Stimulated activated CD4-positive, alpha-beta T cell treated with anti-CD3 and anti-CD28 coated beads, Interleukin-12 subunit alpha, Interleukin-12 subunit beta, amount 100 ng/mL, for 24 hours (primary cell): ENCODE measurements at regions not wholly inside any gene's neighbourhood (a gene's known extent, or its start where the extent isn't known, plus 50 kb on each side); places are given as distances from the start of the nearest gene placed in this dataset.

Experiments used
- DNase-seq, 2 experiments: peaks; one replicate each; pipeline ENCODE4 v3.0.0-alpha.2; 2020; ENCODE audit warnings: low read depth in 2 of 2

DNA sequence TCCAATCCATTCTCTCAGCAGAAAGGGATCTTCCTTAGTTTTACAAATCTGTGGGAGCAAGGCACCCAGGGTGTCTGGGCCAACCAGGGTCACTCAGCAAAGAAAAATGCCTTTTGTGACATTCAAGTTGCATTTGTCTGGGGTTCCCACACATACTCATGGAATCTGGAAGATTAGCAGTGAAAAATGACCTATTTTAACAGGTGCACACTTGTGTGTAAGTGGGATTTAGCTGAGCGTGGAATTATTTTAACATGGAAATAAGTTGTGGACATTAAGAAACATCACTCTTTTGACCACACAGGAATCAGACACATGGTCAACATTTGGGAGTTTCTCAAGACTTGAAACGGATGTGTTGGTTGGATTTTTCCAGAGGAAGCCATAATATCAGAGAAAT is 234.9 kb downstream of the OPA1 start:
- DNase-seq = no peak

DNA sequence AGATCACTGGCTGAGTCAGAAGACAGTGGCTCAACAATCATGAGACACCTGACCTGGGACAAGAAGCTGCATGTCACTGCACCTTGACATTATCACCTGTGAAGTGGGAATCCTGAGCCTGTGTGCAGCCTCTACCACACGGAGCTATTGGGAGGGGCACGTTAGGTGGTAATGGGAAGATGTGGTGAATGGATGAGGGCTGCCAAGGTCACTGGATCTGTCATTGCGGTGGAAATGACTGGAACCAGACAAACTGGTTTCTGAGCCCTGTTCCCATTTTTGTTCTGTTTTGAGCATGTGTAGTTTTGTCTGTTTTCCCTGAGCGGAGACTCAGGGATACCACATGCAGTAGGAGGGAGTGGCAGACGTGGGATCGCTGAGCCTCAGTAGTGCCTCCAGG is 235.5 kb downstream of the OPA1 start:
- no peak for DNase-seq

DNA sequence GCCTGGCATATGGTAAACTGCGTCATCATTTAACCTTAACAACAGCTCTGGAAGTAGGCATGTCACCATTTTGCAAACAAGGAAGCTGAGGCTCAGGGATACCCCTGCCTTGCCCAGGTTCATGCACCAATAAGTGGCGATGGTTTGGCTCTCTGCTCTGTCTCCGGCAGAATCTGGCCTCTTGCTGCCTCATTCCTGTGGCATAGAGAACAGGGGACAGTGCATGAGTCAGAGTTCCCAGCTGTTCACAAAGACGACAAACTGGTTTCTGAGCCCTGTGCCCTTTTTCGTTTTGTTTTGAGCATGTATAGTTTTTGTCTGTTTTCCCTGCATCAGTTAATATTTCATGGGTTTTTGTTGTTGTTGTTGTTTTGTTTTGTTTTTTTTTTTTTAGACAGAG is 236.8 kb downstream of the OPA1 start:
- DNase-seq = no peak

DNA sequence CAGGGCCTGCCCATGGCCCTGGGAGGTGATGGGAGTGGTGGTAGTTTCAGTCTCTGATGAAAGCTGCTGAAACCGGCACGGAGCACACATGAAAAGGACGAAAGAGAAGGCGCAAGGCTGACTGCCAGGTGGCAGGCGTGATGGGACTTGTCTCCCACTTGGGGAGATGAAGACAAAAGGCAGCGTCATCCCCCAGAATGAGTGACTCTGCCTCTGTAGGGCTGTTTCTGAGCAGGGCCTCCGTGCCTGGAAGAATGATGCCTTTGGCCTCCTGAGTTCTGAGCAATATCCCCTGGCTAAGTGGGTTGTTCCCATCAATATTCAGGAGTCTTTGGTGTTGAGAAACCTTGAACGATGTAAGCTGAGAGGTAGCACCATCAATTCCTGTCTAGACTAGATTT is 237.8 kb downstream of the OPA1 start:
- no peak for DNase-seq

DNA sequence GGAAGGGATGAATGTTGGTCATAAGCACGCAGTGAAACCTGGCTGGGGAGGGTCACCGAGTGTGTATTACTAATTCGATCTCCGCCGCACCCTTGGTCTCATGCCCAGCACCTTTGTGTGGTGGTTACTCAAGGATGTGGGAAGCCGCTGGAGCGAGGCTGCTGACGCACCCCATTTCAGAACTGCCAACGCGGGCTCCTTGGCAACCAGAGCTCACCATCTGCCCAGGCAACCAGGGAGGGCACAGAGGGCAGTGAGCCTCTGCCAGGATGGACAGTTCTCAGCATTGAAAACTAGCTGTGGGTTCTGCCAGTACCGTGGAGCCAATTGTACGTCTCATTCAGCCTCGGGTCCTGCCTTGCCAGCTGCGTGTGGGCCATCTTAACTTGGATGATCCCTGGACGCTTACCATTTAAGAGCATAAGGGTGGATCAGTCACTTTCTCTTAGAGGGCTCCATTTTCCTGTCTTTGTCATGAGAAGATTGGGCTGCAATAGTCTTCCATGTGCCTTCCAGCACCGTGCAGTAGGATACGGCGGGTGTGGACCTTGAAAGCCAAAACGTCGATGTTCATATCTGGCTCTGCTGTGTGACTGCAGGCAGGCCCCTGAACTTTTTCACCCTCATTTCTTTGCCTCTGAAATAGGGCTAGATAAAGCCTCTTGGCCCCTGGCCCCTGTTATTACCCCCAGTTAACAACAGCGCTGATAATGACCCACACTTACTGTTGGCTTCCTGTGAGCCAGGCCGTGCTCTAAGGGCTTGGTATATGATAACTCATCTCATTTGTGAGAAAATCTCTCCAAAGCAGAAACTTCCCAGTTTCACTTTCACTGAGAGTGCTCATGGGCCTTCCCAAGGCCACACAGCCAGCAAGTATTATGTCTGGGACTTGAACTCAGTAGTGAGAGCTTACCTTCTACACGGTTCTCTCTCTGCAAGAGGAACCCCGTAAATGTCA is 238.8 kb downstream of the OPA1 start:
- DNase-seq = no peak

DNA sequence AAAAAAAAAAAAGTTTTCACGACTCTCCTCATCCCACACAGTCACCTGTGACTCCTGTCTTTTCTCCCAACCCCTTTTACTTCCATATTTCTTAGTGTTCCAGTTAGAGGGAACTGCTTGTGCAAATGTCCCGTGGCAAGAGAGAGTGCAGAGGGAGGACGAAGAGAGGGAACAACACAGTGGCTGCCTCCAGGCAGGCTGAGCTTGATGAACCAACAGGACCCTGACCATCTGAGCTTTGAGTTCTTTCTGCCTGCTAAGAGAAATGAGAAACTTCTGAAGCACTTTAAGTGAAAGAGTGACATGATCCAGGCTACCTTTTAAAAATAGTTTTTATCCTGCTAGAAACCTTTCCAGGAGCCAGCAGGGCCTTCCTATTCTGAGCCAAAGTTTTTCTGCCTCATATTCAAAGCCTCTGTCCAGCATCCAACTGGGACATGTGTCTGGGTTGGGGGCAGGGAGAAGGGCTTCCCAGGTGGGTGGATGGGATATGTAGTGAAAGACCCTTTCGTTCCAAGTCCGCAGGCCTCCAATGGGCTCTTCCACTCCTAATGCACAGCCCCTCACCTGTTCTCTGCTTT is 239.9 kb downstream of the OPA1 start:
- no peak for DNase-seq

DNA sequence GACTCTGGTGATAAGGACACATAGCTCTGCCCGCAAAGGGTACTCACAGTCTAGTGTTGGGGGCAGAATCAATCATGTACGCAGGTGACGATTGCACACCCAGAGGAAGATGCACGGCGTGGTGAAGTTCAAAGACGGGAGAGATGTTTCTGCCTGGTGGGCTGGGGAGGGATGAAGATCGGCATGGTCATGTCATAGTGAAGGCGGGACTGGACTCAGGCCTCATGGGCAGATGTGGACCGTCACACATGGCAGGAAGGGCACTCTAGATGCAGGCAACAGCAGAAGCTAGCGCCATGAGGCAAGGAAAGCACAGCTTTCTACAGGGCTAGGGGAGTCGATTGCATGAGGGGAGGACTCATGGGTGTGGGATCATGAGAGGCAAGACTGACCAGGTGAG is 240.6 kb downstream of the OPA1 start:
- DNase-seq = no peak

DNA sequence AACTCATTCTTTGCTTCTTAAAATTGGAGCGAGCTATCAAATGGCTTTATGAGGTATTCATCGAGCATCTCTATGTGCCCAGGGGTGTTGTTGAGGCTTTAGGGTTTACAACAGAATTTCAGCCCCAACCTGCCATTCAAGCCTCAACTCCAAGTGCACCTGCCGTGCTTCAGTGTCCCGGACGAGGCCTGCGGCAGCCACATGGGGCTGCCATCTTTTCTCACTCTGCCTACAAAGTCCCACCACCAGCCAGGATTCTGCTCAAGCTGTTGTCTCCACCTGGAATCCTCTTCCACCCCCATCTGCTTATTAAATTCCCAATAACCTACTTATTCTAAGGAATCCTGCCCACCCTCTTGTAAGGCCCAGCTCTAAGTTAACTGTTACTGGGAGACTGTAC is 242.4 kb downstream of the OPA1 start:
- no peak for DNase-seq

DNA sequence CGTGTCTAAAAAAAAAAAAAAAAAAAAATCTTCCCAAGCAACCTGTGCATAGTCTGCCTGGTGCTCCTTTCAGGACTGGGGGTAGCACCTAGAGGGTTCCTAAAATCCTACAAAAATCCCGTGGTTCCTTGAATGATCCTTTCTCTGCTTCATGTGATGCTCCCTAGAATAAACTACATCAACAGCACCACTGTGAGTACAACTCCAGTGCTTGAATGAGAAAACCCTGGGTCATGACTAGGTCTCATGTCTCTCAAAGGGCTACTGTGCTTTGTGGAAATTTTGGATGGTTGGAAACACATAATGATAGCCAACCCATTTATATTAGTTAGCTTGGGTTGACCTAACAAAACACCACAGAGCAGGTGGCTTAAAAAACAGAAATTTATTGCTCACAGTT is 243.5 kb downstream of the OPA1 start:
- no peak for DNase-seq

DNA sequence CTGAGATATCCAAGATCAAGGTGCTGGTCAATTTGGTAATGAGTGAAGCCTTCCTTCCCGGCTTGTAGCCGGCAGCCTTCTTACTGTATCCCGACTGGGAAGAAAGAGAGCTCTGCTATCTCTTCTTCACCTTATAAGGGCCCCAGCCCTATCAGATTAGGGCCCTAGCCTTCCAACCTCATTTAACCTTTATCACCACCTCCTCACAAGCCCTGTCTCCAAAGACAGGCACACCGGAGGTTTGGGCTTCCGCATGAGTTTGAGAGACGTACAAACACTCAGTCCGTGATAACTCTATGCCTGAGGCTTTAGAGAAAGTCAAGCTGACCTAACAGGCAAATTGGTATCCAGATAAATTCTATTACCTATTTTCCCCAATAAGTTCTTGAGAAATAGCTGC is 243.9 kb downstream of the OPA1 start:
- no peak for DNase-seq

DNA sequence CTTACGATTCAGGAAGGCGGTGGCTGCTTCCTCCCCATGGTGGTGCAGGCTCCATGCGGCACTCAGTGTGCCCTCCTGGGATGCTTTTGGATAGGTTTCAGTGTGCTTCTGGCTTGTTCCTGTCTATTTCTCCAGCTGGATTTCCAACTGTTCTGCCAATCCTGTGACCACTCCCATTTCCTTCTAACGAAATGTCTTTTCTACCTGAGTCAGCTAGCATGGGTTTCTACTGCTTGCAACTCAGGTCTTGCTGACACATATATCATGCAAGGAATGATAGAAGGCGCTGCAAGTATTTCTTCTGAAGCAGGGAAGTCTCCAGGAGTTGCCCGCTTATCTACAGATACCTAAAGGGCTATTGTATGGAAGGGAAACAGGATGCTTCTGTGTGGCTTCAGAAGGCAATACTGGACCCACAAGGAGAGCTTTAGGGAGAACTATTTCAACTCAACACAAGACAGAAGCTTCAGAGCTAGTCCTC is 244.4 kb downstream of the OPA1 start:
- DNase-seq = no peak

DNA sequence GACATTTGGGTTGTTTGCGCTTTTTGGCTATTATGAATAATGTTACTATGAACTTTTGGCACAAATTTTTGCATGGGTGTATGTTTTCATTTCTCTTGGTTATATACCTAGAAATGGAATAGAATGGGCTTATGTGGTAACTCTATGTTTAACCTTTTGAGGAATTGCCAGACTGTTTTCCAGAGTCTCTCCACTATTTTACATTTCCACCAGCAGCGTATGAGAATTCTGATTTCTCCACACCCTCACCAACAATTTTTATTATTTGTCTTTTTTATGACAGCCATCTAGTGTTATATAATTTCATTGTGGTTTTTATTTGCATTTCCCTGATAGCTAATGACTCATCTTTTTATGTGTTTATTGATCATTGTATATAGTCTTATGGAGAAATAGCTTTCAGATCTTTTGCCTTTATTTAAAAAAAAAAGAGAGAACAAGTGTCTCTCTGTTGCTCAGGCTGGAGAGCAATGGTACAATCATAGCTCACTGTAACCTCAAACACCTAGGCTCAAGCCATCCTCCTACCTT is 247.2 kb downstream of the OPA1 start:
- no peak for DNase-seq

DNA sequence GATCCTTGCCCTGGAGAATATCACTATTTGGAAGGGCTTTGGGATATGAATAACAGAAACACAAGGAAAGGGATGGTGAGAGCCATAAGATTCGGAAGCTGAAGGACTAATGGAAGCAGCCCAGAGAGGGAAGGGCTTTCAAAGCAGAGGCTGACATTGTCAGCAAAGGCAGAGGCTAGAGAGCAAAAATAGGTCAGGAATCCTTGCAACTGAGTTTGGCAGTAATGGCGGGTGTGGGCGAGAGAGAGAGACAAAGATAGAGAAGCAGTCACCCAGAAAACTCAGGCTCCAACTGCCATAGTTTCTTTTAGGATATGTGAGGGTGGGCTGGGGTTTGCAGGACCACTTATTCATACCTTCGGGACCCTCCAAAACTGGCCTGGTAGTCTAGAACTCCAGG is 248.6 kb downstream of the OPA1 start:
- DNase-seq = no peak

DNA sequence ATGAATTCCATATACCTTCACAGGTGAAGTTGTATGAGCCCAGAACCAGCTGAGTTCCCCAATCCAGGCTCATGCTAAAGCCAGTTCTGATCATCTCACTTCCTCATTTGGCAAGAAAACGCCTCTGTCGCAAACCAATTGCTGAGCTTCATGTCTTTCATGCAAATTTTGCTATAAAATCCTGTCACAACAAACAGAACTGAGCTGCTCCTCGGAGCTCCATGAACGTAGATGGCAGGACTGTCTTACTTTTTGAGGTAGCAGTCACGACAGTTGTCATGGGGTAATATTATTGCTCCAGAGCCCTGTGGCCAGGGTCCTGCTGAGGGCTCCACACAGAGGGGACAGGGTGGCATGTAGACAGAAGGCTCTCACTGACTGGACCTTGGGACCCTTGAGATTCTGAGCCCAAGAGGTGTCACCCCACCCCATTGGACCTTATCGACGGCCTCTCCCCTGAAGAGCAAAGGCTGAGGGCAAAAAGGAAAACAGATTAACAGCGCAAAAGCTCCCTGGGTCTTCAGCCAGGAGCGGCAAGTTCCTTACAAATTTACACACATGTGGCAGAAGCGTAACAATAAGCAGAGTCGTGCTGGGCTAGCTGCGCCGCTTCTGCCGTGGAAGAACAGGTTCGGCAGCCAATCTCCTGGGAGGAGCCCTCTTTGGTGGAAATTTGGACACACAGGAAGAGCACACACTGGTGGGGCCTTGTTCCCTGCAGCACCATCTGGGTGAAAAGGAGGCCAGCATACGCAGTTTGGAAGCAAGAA is 249.2 kb downstream of the OPA1 start:
- DNase-seq = no peak

DNA sequence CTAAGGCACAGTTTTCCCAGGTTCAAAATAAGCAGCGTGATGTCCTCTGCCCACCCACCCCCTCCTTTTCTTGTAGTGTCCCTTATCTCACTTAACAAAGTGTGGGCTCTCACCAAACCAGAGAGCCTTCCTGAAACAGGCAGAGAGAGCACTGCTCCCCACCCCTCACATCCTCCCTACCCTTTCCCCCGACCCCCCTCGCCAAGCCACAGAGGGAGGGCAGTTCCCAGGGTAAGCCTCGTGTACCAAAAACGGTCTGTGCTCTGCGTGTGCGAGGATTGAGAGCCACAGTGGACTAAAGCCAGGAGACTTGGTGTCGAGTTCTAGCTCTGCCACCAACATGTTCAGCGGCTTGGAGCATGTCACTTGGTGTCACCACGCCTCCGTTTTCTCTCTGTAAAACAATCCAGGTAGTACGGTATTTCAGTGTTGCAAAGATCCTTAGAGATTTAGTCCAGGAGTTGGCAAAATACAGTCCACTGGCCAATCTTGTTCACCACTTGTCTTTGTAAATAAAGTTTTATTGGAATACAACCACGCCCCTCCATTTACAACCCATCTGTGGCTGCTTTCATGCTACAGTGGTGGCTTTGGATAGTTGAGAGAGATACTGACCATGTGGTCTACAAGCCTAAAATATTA is 249.9 kb downstream of the OPA1 start:
- no peak for DNase-seq

DNA sequence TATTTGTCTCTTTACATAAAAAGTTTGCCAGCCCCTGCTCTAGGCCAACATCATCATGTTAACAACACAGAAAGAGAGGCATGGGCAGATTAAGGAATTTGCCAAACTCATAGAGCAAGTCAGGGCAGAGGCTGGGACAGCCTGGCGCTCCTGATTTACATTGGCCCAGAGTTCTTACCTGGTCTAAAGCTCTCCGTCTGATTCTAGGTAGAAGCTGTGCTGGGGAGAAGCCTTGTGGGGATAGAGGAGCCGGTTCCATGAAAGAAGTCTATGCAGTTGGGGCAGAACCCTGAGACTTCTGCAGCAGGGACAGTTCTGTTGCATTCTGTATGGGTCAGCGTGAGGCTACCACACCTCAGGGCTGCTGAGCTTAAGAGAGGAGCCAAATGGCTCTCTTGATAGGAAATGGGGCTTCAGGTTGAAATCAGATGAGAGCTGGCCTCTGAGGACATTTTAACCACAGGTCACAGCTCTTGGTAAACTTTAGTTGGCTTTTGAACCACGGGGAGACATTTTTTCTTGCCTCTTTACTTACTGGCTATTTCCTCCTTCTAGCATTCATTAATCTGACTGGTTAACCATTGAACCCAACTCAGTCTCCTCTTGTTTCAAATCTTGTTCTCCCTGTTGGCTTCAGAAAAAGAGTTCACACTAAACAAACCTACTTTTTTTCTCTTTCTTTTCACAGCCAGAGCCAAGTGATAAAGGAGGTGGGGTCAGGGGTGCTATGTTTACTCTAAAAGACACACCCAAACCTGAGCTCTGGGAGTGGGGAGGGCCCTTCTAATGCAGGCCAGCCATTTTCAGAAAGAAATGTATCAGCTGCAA is 250.7 kb downstream of the OPA1 start:
- DNase-seq = no peak

DNA sequence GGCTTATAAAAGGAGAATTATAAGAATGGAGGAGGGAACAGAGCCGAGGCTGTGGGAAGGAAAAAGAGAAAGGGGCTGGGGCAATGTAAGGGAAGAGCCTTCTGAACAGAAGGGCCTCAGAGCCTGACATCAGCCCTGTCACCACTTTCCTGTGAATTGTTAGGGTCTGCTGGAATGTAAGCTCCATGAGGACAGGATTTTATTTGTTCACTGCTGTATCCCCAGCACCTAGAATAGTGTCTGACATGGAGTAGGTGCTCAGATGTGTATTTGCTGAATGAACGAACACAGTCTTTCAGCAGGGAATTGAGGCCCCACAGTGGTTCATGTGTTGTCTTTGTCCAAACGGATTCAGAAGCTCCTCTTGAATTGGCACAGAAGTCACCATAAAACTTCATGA is 251.5 kb downstream of the OPA1 start:
- DNase-seq = no peak

DNA sequence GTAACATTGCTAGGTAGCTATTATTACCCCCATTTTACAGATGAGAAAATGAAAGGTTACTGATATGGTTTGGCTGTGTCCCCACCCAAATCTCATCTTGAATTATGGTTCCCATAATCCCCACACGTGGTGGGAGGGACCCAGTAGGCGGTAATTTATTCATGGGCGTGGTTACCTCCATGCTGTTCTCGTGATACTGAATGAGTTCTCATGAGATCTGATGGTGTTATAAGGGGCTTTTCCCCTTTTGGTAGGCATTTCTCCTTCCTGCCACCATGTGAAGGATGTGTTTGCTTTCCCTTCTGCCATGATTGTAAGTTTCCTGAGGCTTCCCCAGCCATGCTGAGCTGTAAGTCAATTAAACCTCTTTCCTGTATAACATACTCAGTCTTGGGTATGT is 252.1 kb downstream of the OPA1 start:
- DNase-seq = no peak

DNA sequence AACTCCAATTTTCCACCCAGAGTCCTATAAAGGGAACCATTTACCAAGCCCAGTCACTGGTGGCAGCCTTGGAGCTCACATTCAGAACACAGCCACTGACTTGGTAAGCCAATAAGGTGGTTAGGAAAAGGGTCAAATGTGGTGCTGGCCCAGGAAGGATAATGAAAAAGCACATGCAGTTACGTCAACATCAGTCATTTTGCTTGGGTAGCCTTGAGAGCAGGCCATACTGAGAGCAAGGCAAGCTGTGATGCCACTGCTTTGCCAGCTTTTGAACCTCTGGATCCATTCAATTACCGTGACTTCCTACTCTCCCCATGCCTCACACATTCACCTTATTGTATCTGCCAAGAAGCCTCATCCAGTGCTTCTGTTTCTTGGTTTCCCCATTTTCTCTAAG is 253.6 kb downstream of the OPA1 start:
- no peak for DNase-seq

DNA sequence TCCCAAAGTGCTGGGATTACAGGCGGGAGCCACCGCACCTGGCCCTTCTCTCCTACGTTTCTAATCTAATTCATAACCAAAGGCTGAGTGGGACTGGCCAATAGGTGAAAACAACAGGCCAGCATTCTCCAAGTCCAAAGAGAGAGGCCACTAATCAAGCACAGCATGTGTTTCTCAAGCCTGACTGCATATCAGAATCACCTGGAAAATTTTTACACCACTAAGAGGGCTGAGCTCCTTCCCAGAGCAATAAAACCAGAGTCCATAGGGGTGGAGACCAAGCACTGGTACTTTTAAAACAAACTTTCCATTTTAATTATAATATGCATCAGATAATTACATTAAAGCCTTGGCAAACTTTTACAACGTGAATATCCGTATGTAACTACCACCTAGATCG is 254.4 kb downstream of the OPA1 start:
- no peak for DNase-seq

DNA sequence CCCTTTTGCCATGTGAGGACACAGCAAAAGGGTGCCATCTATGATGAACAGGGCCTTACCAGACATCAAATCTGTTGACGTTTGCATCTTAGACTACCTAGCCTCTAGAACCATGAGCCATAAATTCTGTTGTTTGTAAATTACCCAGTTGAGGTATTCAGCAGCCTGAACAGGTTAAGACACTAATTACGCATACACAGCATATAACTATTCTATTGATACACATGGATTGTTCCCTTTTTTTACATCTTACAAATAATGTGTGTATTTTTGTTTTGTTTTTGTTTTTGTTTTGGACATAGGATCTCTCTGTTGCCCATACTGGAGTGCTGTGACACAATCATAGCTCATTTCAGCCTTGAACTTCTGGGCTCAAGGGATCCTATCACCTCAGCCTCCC is 255.5 kb downstream of the OPA1 start:
- DNase-seq = no peak
